ENCODE measurements at regions not wholly inside any gene's neighbourhood (a gene's known extent, or its start where the extent isn't known, plus 50 kb on each side); places are given as distances from the start of the nearest gene placed in this dataset.

DNA sequence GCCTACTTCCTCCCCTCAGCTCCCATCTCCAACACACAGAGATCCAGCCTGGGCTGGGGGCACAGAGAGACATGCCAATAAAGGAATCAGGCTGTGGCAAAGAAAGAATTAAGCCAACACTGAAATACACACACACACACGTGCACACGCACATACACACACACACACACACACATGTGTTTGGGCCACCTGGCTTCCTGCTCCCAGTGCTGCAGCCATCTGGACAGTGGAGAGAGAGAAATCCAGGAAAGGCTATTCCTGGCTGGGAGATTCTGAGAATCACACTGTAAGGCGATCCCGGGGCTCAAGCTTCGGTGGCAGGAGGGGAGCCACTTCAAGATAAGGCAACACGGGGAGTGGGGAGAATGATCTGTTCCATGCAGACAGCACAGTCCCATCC is 72.4 kb downstream of the NOG start:
- H3K9ac ChIP-seq (ENCODE audit: insufficient read length, low read depth), result no peak overlapping the region
- DNase-seq (ENCODE audit: low read depth, low spot score), result no peak
- peaks cover 3% of the 10 kb centered on the region for H3K4me1 ChIP-seq (ENCODE audit: insufficient read depth, insufficient read length)
- no peaks in the 10 kb centered on the region for H3K9me3 ChIP-seq (ENCODE audit: insufficient read depth, low read length)
- H3K4me3 ChIP-seq (ENCODE audit: insufficient read length, low read depth), result no peak overlapping the region
- TF ChIP-seq SUZ12 (IDR thresholded peaks at IDR 0.05; ENCODE audit: extremely low read depth, insufficient read depth, insufficient read length) (no peak), YY1 (IDR thresholded peaks at IDR 0.05; ENCODE audit: insufficient read depth, insufficient read length) (no peak), ZNF274 (IDR thresholded peaks at IDR 0.05; ENCODE audit: low read depth, low read length) (no peak)
- no peaks in the 10 kb centered on the region for H3K27me3 ChIP-seq (ENCODE audit: insufficient read depth, insufficient read length)
- no peaks in the 10 kb centered on the region for H3K36me3 ChIP-seq (ENCODE audit: insufficient read depth, insufficient read length, low read length)

GRCh38 chr17:56667925-56668458 is 74.5 kb downstream of the NOG start:
- Histone ChIP-seq H3K9ac (ENCODE audit: insufficient read length, low read depth) (no peak overlapping the region), H3K4me1 (ENCODE audit: insufficient read depth, insufficient read length) (no peaks in the 10 kb centered on the region), H3K9me3 (ENCODE audit: insufficient read depth, low read length) (no peaks in the 10 kb centered on the region)

DNA sequence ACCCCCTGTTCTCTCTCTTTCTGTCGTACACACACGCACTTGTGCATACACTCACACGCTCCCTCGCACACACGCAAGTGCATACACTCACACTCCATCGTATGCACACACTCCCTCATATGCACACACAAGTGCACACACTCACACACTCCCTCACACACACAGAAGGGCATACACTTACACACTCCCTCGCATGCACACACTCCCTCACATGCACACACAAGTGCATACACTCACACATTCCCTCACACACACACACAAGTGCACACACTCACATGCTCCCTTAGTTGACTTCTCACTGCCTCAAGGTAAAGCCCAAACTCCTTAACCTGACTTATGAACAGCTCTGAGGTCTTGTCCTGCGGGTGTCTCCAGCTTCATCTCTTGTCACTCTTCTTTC is 78.7 kb downstream of the NOG start:
- Histone ChIP-seq H3K9me3 (ENCODE audit: insufficient read depth, low read length) (no peaks in the 10 kb centered on the region), H3K9ac (ENCODE audit: insufficient read length, low read depth) (no peak overlapping the region), H3K4me3 (ENCODE audit: insufficient read length, low read depth) (no peak overlapping the region), H3K4me1 (ENCODE audit: insufficient read depth, insufficient read length) (no peaks in the 10 kb centered on the region), H3K36me3 (ENCODE audit: insufficient read depth, insufficient read length, low read length) (no peaks in the 10 kb centered on the region), H3K27me3 (ENCODE audit: insufficient read depth, insufficient read length) (no peaks in the 10 kb centered on the region)
- DNase-seq (ENCODE audit: low read depth, low spot score), result no peak
- no peak for TF ChIP-seq SUZ12 (IDR thresholded peaks at IDR 0.05; ENCODE audit: extremely low read depth, insufficient read depth, insufficient read length)
- no peak for TF ChIP-seq ZNF274 (IDR thresholded peaks at IDR 0.05; ENCODE audit: low read depth, low read length)
- no peak for TF ChIP-seq YY1 (IDR thresholded peaks at IDR 0.05; ENCODE audit: insufficient read depth, insufficient read length)

More at GRCh38 chr17:56667925-56668458, 74.5 kb downstream of the NOG start:
- no peak overlapping the region for H3K4me3 ChIP-seq (ENCODE audit: insufficient read length, low read depth)
- H3K27me3 ChIP-seq (ENCODE audit: insufficient read depth, insufficient read length), result no peaks in the 10 kb centered on the region
- H3K36me3 ChIP-seq (ENCODE audit: insufficient read depth, insufficient read length, low read length), result no peaks in the 10 kb centered on the region
- no peak for DNase-seq (ENCODE audit: low read depth, low spot score)
- TF ChIP-seq SUZ12 (IDR thresholded peaks at IDR 0.05; ENCODE audit: extremely low read depth, insufficient read depth, insufficient read length), result no peak

DNA sequence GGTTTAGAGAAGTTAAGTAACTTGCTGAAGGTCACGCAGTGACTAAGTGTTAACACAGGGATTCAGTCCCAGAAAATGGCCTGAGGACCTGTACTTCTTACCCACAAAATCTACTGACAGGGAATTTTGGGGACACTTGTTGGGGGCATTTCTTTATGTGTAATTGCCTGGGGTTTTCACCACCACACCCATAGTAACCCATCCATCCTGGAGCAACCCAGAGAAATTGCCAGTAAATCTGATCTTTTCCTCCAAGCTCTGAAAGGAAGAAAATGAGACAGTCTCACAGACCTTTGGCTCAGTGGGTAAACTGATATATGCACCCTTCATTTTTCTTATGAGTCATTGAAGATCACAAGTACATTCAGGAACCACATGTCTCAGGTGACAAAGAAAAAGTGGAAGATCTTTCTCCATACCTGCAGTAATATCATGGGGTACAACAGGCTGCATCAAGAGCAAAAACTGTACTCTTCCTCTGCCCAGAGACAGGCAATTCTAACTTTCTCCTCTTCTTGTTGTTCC is 81.0 kb downstream of the NOG start:
- no peak for DNase-seq (ENCODE audit: low read depth, low spot score)
- no peaks in the 10 kb centered on the region for H3K36me3 ChIP-seq (ENCODE audit: insufficient read depth, insufficient read length, low read length)
- H3K4me3 ChIP-seq (ENCODE audit: insufficient read length, low read depth), result no peak overlapping the region
- no peak for TF ChIP-seq YY1 (IDR thresholded peaks at IDR 0.05; ENCODE audit: insufficient read depth, insufficient read length)
- no peak for TF ChIP-seq ZNF274 (IDR thresholded peaks at IDR 0.05; ENCODE audit: low read depth, low read length)
- no peak for TF ChIP-seq SUZ12 (IDR thresholded peaks at IDR 0.05; ENCODE audit: extremely low read depth, insufficient read depth, insufficient read length)
- no peaks in the 10 kb centered on the region for H3K4me1 ChIP-seq (ENCODE audit: insufficient read depth, insufficient read length)
- no peaks in the 10 kb centered on the region for H3K9me3 ChIP-seq (ENCODE audit: insufficient read depth, low read length)
- H3K9ac ChIP-seq (ENCODE audit: insufficient read length, low read depth), result no peak overlapping the region
- H3K27me3 ChIP-seq (ENCODE audit: insufficient read depth, insufficient read length), result no peaks in the 10 kb centered on the region

- no peaks in the 10 kb centered on the region for H3K9me3 ChIP-seq (ENCODE audit: insufficient read depth, low read length)
- DNase-seq (ENCODE audit: low read depth, low spot score), result no peak
- H3K9ac ChIP-seq (ENCODE audit: insufficient read length, low read depth), result no peak overlapping the region
- no peaks in the 10 kb centered on the region for H3K36me3 ChIP-seq (ENCODE audit: insufficient read depth, insufficient read length, low read length)
- H3K4me3 ChIP-seq (ENCODE audit: insufficient read length, low read depth), result no peak overlapping the region
- TF ChIP-seq SUZ12 (IDR thresholded peaks at IDR 0.05; ENCODE audit: extremely low read depth, insufficient read depth, insufficient read length) (no peak), ZNF274 (IDR thresholded peaks at IDR 0.05; ENCODE audit: low read depth, low read length) (no peak), YY1 (IDR thresholded peaks at IDR 0.05; ENCODE audit: insufficient read depth, insufficient read length) (no peak)
- H3K4me1 ChIP-seq (ENCODE audit: insufficient read depth, insufficient read length), result no peaks in the 10 kb centered on the region
- H3K27me3 ChIP-seq (ENCODE audit: insufficient read depth, insufficient read length), result no peaks in the 10 kb centered on the region
Measured at GRCh38 chr17:56675876-56676660, 82.6 kb downstream of the NOG start.

DNA sequence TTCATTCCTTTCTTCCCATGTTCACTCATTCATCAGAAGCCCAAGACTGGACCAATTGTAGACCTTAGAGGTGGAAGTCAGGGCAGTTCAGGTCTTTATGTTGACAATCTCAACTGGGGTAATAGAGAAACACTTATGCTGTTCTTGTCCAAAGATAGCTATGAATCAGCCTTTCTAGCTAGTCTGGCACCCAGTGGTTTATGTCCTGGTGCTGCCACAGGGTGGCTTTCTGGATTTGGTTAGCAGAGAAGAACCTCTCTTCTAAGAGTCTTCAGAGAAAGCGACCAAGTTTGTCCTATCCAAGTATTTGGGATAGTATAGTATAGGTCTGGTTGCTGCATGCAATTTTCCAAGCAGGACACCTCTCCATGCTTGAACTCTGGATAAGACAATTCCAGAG is 83.3 kb downstream of the NOG start:
- no peaks in the 10 kb centered on the region for H3K36me3 ChIP-seq (ENCODE audit: insufficient read depth, insufficient read length, low read length)
- no peaks in the 10 kb centered on the region for H3K9me3 ChIP-seq (ENCODE audit: insufficient read depth, low read length)
- no peak for DNase-seq (ENCODE audit: low read depth, low spot score)
- no peak overlapping the region for H3K9ac ChIP-seq (ENCODE audit: insufficient read length, low read depth)
- no peak overlapping the region for H3K4me3 ChIP-seq (ENCODE audit: insufficient read length, low read depth)
- no peaks in the 10 kb centered on the region for H3K4me1 ChIP-seq (ENCODE audit: insufficient read depth, insufficient read length)
- TF ChIP-seq YY1 (IDR thresholded peaks at IDR 0.05; ENCODE audit: insufficient read depth, insufficient read length) (no peak), SUZ12 (IDR thresholded peaks at IDR 0.05; ENCODE audit: extremely low read depth, insufficient read depth, insufficient read length) (no peak), ZNF274 (IDR thresholded peaks at IDR 0.05; ENCODE audit: low read depth, low read length) (no peak)
- H3K27me3 ChIP-seq (ENCODE audit: insufficient read depth, insufficient read length), result no peaks in the 10 kb centered on the region

DNA sequence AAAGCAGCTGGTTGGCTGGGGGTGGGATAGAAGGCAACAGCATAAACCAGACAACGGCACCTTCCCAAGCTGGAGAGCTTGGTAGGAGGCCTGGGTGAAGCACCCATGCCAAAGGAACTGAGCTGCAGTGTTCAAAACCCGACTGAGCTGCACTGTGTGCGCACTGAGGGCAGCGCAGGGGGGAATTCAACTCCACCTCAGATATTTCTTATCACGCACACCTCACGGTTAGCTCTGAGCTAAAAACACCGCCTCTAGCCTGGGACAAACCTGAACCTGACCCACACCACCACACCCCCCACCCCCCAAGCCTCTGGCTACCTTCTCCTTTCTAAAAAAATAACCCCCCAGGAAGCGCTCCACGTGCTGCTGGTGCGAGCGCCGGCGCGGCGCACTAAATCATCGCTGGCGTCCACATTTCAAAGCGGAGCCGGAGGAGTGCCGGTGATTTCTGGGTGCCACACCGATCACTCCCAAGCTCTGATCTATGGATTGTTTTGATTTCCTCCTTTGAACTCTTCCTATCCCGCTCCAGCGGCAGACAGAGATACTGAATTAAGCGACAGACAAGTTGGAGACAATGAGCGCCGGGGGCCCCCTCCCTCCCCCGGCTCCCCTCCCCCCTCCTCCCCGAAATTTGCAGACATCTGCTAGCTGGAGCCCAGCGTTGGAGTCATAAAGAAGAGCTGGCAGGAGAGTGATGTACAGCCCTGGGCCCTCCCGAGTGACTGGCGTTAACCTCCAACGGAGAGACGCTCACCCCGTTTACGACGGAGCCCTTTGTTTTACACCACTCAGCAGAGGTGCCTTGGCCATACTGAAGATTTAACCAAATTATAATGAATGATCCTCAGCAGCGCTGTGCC is 85.0 kb downstream of the NOG start:
- TF ChIP-seq ZNF274 (IDR thresholded peaks at IDR 0.05; ENCODE audit: low read depth, low read length) (no peak), SUZ12 (IDR thresholded peaks at IDR 0.05; ENCODE audit: extremely low read depth, insufficient read depth, insufficient read length) (no peak), YY1 (IDR thresholded peaks at IDR 0.05; ENCODE audit: insufficient read depth, insufficient read length) (no peak)
- H3K4me3 ChIP-seq (ENCODE audit: insufficient read length, low read depth), result no peak overlapping the region
- no peaks in the 10 kb centered on the region for H3K36me3 ChIP-seq (ENCODE audit: insufficient read depth, insufficient read length, low read length)
- H3K9me3 ChIP-seq (ENCODE audit: insufficient read depth, low read length), result no peaks in the 10 kb centered on the region
- DNase-seq (ENCODE audit: low read depth, low spot score), result no peak
- H3K9ac ChIP-seq (ENCODE audit: insufficient read length, low read depth), result no peak overlapping the region
- no peaks in the 10 kb centered on the region for H3K27me3 ChIP-seq (ENCODE audit: insufficient read depth, insufficient read length)
- no peaks in the 10 kb centered on the region for H3K4me1 ChIP-seq (ENCODE audit: insufficient read depth, insufficient read length)

All from NT2/D1 (cell line).